ENCODE measurements at regions not wholly inside any gene's neighbourhood (a gene's known extent, or its start where the extent isn't known, plus 50 kb on each side); places are given as distances from the start of the nearest gene placed in this dataset.

GRCh38 chrX:115948018-115948923, 222.3 kb upstream of the AGTR2 start:
- H3K27me3 ChIP-seq (ENCODE audit: control insufficient read depth, insufficient read depth, low read length), result peaks cover 18% of the 10 kb centered on the region; the same call in 1 of the 2 replicates
- H4K20me1 ChIP-seq (ENCODE audit: insufficient read depth, low read length), result no peaks in the 10 kb centered on the region
- no peak overlapping the region for H3K14ac ChIP-seq (replicated peaks; ENCODE audit: low read depth, low read length)
- H3K56ac ChIP-seq (ENCODE audit: extremely low read depth, insufficient read depth, low read length), result no peak overlapping the region
- no peak overlapping the region for H4K91ac ChIP-seq (ENCODE audit: insufficient read depth, low read depth, low read length)
- peak; percentile 8 for DNase-seq
- H2BK20ac ChIP-seq (ENCODE audit: low read depth, low read length), result no peak overlapping the region
- BruUV-seq (replicated peaks), result no TSS peak
- no peak overlapping the region for H2BK5ac ChIP-seq (ENCODE audit: low read depth, low read length, poor library complexity, severe bottlenecking)
- H3K9me1 ChIP-seq (ENCODE audit: insufficient read depth, low read length), result no peaks in the 10 kb centered on the region
- H4K5ac ChIP-seq (ENCODE audit: low read depth, low read length), result no peak overlapping the region
- no peaks in the 10 kb centered on the region for H3K4me1 ChIP-seq (ENCODE audit: control insufficient read depth, insufficient read depth, low read length)
- no peak for ATAC-seq (ENCODE audit: low read depth)
- H2AK9ac ChIP-seq (replicated peaks; ENCODE audit: low read depth, low read length, poor library complexity), result no peak overlapping the region
- H3K18ac ChIP-seq (ENCODE audit: low read depth, low read length), result no peak overlapping the region
- no peak overlapping the region for H3K4ac ChIP-seq (ENCODE audit: low read depth, low read length)
- H3K27ac ChIP-seq (ENCODE audit: insufficient read depth, low read length), result no peak overlapping the region
- in situ Hi-C loops (cut with MboI; ENCODE audit: low sequenced_read_pairs) (no loop called here), intact Hi-C loops (cut with micrococcal nuclease) (no loop called here), dilution Hi-C loops (cut with HindIII; ENCODE audit: low sequenced_read_pairs, unreplicated experiment) (no loop called here)
- no peaks in the 10 kb centered on the region for H3K79me1 ChIP-seq (ENCODE audit: low read depth in 1 of 2, low read length in 2 of 2)
- WGBS, 2 experiments (ENCODE audit: extremely low coverage in 2 of 2, insufficient read length in 1 of 2), result no CpG with 5 or more reads among the region's 4 CpGs
- H3K23ac ChIP-seq (ENCODE audit: low read depth, low read length), result no peak overlapping the region
- H2BK120ac ChIP-seq (ENCODE audit: low read depth, low read length), result no peak overlapping the region
- no peak overlapping the region for H3K4me3 ChIP-seq (ENCODE audit: insufficient read depth, low read depth, low read length)
- H2AFZ ChIP-seq (replicated peaks; ENCODE audit: low read length, poor library complexity), result no peak overlapping the region
- H2BK15ac ChIP-seq (ENCODE audit: low read depth, low read length), result no peak overlapping the region
- POLR2A ChIA-PET (ENCODE audit: unreplicated experiment), result no interaction called here
- no peak overlapping the region for H3K9ac ChIP-seq (ENCODE audit: low read depth, low read length)
- H2AK5ac ChIP-seq (ENCODE audit: low read depth, low read length), result no peak overlapping the region
- H3K9me3 ChIP-seq (ENCODE audit: control insufficient read depth, insufficient read depth, low read length), result peaks cover 17% of the 10 kb centered on the region; the same call in 1 of the 2 replicates
- no peak overlapping the region for H3K4me2 ChIP-seq (ENCODE audit: low read depth, low read length)
- no peaks in the 10 kb centered on the region for H3K36me3 ChIP-seq (ENCODE audit: control insufficient read depth, insufficient read depth, low read length)
- CTCF ChIA-PET, result no interaction called here
- H4K8ac ChIP-seq (ENCODE audit: low read depth in 2 of 2, low read length in 2 of 2), result no peak overlapping the region
- no peak for TF ChIP-seq FOS (IDR thresholded peaks at IDR 0.05; ENCODE audit: low read depth, low read length)
- TF ChIP-seq MAZ (IDR thresholded peaks at IDR 0.05; ENCODE audit: borderline replicate concordance, low read depth, low read length), result no peak
- no peak for TF ChIP-seq MAFK (IDR thresholded peaks at IDR 0.05; ENCODE audit: low read depth, low read length)
- no peak for TF ChIP-seq RCOR1 (IDR thresholded peaks at IDR 0.05; ENCODE audit: insufficient replicate concordance, low read length)
- no peak for TF ChIP-seq BHLHE40 (IDR thresholded peaks at IDR 0.05; ENCODE audit: low read depth, low read length)
- no peak for TF ChIP-seq USF2 (IDR thresholded peaks at IDR 0.05; ENCODE audit: low read depth, low read length)
- TF ChIP-seq NFE2L2 (IDR thresholded peaks at IDR 0.05; ENCODE audit: low read depth, low read length), result no peak
- TF ChIP-seq CTCF (conservative IDR thresholded peaks at IDR 0.05; ENCODE audit: low read depth, low read length), result no peak
- TF ChIP-seq RAD21 (IDR thresholded peaks at IDR 0.05; ENCODE audit: low read length), result no peak
- no peak for TF ChIP-seq RFX5 (IDR thresholded peaks at IDR 0.05; ENCODE audit: low read depth, low read length)
- no peak for TF ChIP-seq ELK1 (IDR thresholded peaks at IDR 0.05; ENCODE audit: borderline replicate concordance, low read depth, low read length)
- TF ChIP-seq CEBPB (IDR thresholded peaks at IDR 0.05; ENCODE audit: low read depth, low read length), result no peak
- TF ChIP-seq POLR2A (IDR thresholded peaks at IDR 0.05; ENCODE audit: low read depth, low read length), result no peak
- no peak for TF ChIP-seq MXI1 (IDR thresholded peaks at IDR 0.05; ENCODE audit: borderline replicate concordance, low read depth, low read length)
- no peak for TF ChIP-seq CHD1 (IDR thresholded peaks at IDR 0.05; ENCODE audit: low read depth, low read length)
